ENCODE measurements at regions not wholly inside any gene's neighbourhood (a gene's known extent, or its start where the extent isn't known, plus 50 kb on each side); places are given as distances from the start of the nearest gene placed in this dataset.

GRCh38 chr9:26748449-26749058 lies 144.0 kb downstream of the CAAP1 start:
- in situ Hi-C loops (cut with HindIII; ENCODE audit: low pct_unique_long_range_greater_than_20kb, low sequenced_read_pairs) (no loop called here), intact Hi-C loops (cut with micrococcal nuclease; ENCODE audit: unreplicated experiment) (loop anchor here (10.0 kb wide), 2 partner anchors 106 to 226 kb away; no protein-coding TSS in a partner anchor)
- TF ChIP-seq POLR2AphosphoS5 (IDR thresholded peaks at IDR 0.05; ENCODE audit: low read depth, low read length) (no peak), TCF7L2 (IDR thresholded peaks at IDR 0.05; ENCODE audit: low read depth, low read length) (no peak), REST (IDR thresholded peaks at IDR 0.05; ENCODE audit: insufficient read depth in 1 of 2, low read depth in 2 of 2, low read length in 1 of 2) (no peak), SIN3A (IDR thresholded peaks at IDR 0.05; ENCODE audit: borderline replicate concordance, insufficient read depth, low read depth, low read length) (no peak), CTCF (IDR thresholded peaks at IDR 0.05) (no peak)
- DNase-seq (ENCODE audit: low read depth, low spot score) = no peak
- Histone ChIP-seq H3K27me3 (ENCODE audit: control insufficient read depth, insufficient read depth, low read length) (no peaks in the 10 kb centered on the region), H3K4me1 (ENCODE audit: control insufficient read depth, insufficient read depth, low read length) (no peaks in the 10 kb centered on the region), H3K9me3 (ENCODE audit: control insufficient read depth, insufficient read depth, low read depth, low read length) (no peaks in the 10 kb centered on the region), H3K4me3 (ENCODE audit: low read depth in 2 of 2, low read length in 2 of 2) (no peak overlapping the region), H3K36me3 (ENCODE audit: control insufficient read depth, insufficient read depth, low read length) (no peaks in the 10 kb centered on the region), H3K27ac (ENCODE audit: low read length) (no peak overlapping the region)
- BruUV-seq (replicated peaks) = no TSS peak
- ChIA-PET POLR2A (no interaction called here), CTCF (no interaction called here)
- no peak for ATAC-seq

GRCh38 chr9:26747611-26748010 lies 145.0 kb downstream of the CAAP1 start:
- TF ChIP-seq CTCF (IDR thresholded peaks at IDR 0.05) (no peak), REST (IDR thresholded peaks at IDR 0.05; ENCODE audit: insufficient read depth in 1 of 2, low read depth in 2 of 2, low read length in 1 of 2) (no peak), TCF7L2 (IDR thresholded peaks at IDR 0.05; ENCODE audit: low read depth, low read length) (no peak), SIN3A (IDR thresholded peaks at IDR 0.05; ENCODE audit: borderline replicate concordance, insufficient read depth, low read depth, low read length) (no peak)
- ChIA-PET CTCF (no interaction called here), POLR2A (no interaction called here)
- ATAC-seq (no peak), DNase-seq (ENCODE audit: low read depth, low spot score) (no peak)
- H3K9me3 ChIP-seq (ENCODE audit: control insufficient read depth, insufficient read depth, low read depth, low read length) = no peaks in the 10 kb centered on the region
- intact Hi-C loops (cut with micrococcal nuclease; ENCODE audit: unreplicated experiment) (loop anchor here (10.0 kb wide), 2 partner anchors 107 to 227 kb away; no protein-coding TSS in a partner anchor), in situ Hi-C loops (cut with HindIII; ENCODE audit: low pct_unique_long_range_greater_than_20kb, low sequenced_read_pairs) (no loop called here)
- no peaks in the 10 kb centered on the region for H3K4me1 ChIP-seq (ENCODE audit: control insufficient read depth, insufficient read depth, low read length)
- H3K4me3 ChIP-seq (ENCODE audit: low read depth in 2 of 2, low read length in 2 of 2) = no peak overlapping the region
- BruUV-seq (replicated peaks) = no TSS peak
- H3K36me3 ChIP-seq (ENCODE audit: control insufficient read depth, insufficient read depth, low read length) = no peaks in the 10 kb centered on the region
- no peak overlapping the region for H3K27ac ChIP-seq (ENCODE audit: low read length)
- H3K27me3 ChIP-seq (ENCODE audit: control insufficient read depth, insufficient read depth, low read length) = no peaks in the 10 kb centered on the region
